ENCODE measurements at regions not wholly inside any gene's neighbourhood (a gene's known extent, or its start where the extent isn't known, plus 50 kb on each side); places are given as distances from the start of the nearest gene placed in this dataset.

- FAIRE-seq, result no peak
- H3K9ac ChIP-seq (ENCODE audit: control insufficient read depth, extremely low read depth, insufficient read depth, low read length), result no peak overlapping the region
- no peaks in the 10 kb centered on the region for H3K9me3 ChIP-seq (ENCODE audit: control insufficient read depth, low read depth, low read length)
- no peak for DNase-seq (ENCODE audit: low read depth, low spot score)
- no peak overlapping the region for H3K27ac ChIP-seq (ENCODE audit: control insufficient read depth, insufficient read depth, low read length)
- no peaks in the 10 kb centered on the region for H4K20me1 ChIP-seq (ENCODE audit: control insufficient read depth, extremely low read depth, insufficient read depth, low read length)
- dilution Hi-C loops (cut with MboI; ENCODE audit: extremely low pct_ligation_motif_present, low sequenced_read_pairs), result no loop called here
- TF ChIP-seq CTCF (optimal IDR thresholded peaks at IDR 0.05 in 1 of 3, IDR thresholded peaks at IDR 0.05 in 1 of 3, conservative IDR thresholded peaks at IDR 0.05 in 1 of 3; ENCODE audit: extremely low read depth in 1 of 3, insufficient read depth in 2 of 3, low read length in 3 of 3), result no peak
- no peak for TF ChIP-seq EZH2 (IDR thresholded peaks at IDR 0.05; ENCODE audit: low read length)
- H3K9me1 ChIP-seq (ENCODE audit: control insufficient read depth, extremely low read depth, insufficient read depth, low read length), result no peaks in the 10 kb centered on the region
- H3K79me2 ChIP-seq (ENCODE audit: control insufficient read depth, insufficient read depth, low read length), result no peaks in the 10 kb centered on the region
- no peak overlapping the region for H2AFZ ChIP-seq (ENCODE audit: control insufficient read depth, low read length)
- H3K27me3 ChIP-seq (ENCODE audit: control insufficient read depth, extremely low read depth, insufficient read depth, low read length), result no peaks in the 10 kb centered on the region
- no peaks in the 10 kb centered on the region for H3K4me1 ChIP-seq (ENCODE audit: control insufficient read depth, extremely low read depth, insufficient read depth, low read length)
- H3K4me2 ChIP-seq (ENCODE audit: control insufficient read depth, extremely low read depth, insufficient read depth, low read depth, low read length), result no peak overlapping the region
- no peak overlapping the region for H3K4me3 ChIP-seq (ENCODE audit: control insufficient read depth in 2 of 3, extremely low read depth in 1 of 3, insufficient read depth in 2 of 3, low read depth in 1 of 3, low read length in 3 of 3)
- no peaks in the 10 kb centered on the region for H3K36me3 ChIP-seq (ENCODE audit: control insufficient read depth in 2 of 2, extremely low read depth in 1 of 2, insufficient read depth in 2 of 2, low read length in 2 of 2)
Measured at GRCh38 chr5:165420493-165420892, 1915.1 kb downstream of the MAT2B start.

GRCh38 chr5:165423697-165424299, 1918.4 kb downstream of the MAT2B start:
- no peaks in the 10 kb centered on the region for H4K20me1 ChIP-seq (ENCODE audit: control insufficient read depth, extremely low read depth, insufficient read depth, low read length)
- no peak overlapping the region for H2AFZ ChIP-seq (ENCODE audit: control insufficient read depth, low read length)
- no peaks in the 10 kb centered on the region for H3K9me1 ChIP-seq (ENCODE audit: control insufficient read depth, extremely low read depth, insufficient read depth, low read length)
- TF ChIP-seq EZH2 (IDR thresholded peaks at IDR 0.05; ENCODE audit: low read length) (no peak), CTCF (optimal IDR thresholded peaks at IDR 0.05 in 1 of 3, IDR thresholded peaks at IDR 0.05 in 1 of 3, conservative IDR thresholded peaks at IDR 0.05 in 1 of 3; ENCODE audit: extremely low read depth in 1 of 3, insufficient read depth in 2 of 3, low read length in 3 of 3) (no peak)
- H3K4me2 ChIP-seq (ENCODE audit: control insufficient read depth, extremely low read depth, insufficient read depth, low read depth, low read length), result no peak overlapping the region
- dilution Hi-C loops (cut with MboI; ENCODE audit: extremely low pct_ligation_motif_present, low sequenced_read_pairs), result no loop called here
- H3K79me2 ChIP-seq (ENCODE audit: control insufficient read depth, insufficient read depth, low read length), result no peaks in the 10 kb centered on the region
- no peaks in the 10 kb centered on the region for H3K9me3 ChIP-seq (ENCODE audit: control insufficient read depth, low read depth, low read length)
- no peaks in the 10 kb centered on the region for H3K36me3 ChIP-seq (ENCODE audit: control insufficient read depth in 2 of 2, extremely low read depth in 1 of 2, insufficient read depth in 2 of 2, low read length in 2 of 2)
- H3K27ac ChIP-seq (ENCODE audit: control insufficient read depth, insufficient read depth, low read length), result no peak overlapping the region
- H3K9ac ChIP-seq (ENCODE audit: control insufficient read depth, extremely low read depth, insufficient read depth, low read length), result no peak overlapping the region
- H3K27me3 ChIP-seq (ENCODE audit: control insufficient read depth, extremely low read depth, insufficient read depth, low read length), result no peaks in the 10 kb centered on the region
- no peak for FAIRE-seq
- no peaks in the 10 kb centered on the region for H3K4me1 ChIP-seq (ENCODE audit: control insufficient read depth, extremely low read depth, insufficient read depth, low read length)
- DNase-seq (ENCODE audit: low read depth, low spot score), result no peak
- H3K4me3 ChIP-seq (ENCODE audit: control insufficient read depth in 2 of 3, extremely low read depth in 1 of 3, insufficient read depth in 2 of 3, low read depth in 1 of 3, low read length in 3 of 3), result no peak overlapping the region

Data from keratinocyte (primary cell).